ENCODE measurements at regions not wholly inside any gene's neighbourhood (a gene's known extent, or its start where the extent isn't known, plus 50 kb on each side); places are given as distances from the start of the nearest gene placed in this dataset.
"Not testable (repeated sequence)": the region's sequence is repeated elsewhere in the genome, so short reads cannot be mapped to it uniquely, and the experiment has no call there.

- not testable (repeated sequence) for TF ChIP-seq POLR2A, POLR2AphosphoS5 (IDR thresholded peaks at IDR 0.05; ENCODE audit: low read depth, low read length)
These were observed 309.6 kb upstream of the FRG1 start for GRCh38 chr4:189630913-189631567.

Data from GM12892 (cell line).